Peyer's patch (tissue), 4 donors: ENCODE measurements at regions not wholly inside any gene's neighbourhood (a gene's known extent, or its start where the extent isn't known, plus 50 kb on each side); places are given as distances from the start of the nearest gene placed in this dataset.

ENCODE experiments used
- DNase-seq, 3 donors: peaks; one replicate each; pipeline ENCODE4 v3.0.0-alpha.2; 2017 to 2019
- H3K27ac ChIP-seq, 4 donors: fragments of 200-600 bp; sonication (generic); one replicate each; pipeline ENCODE4 v1.5.1; 2016 to 2019
- H3K27me3 ChIP-seq, 2 donors: fragments of 200-600 bp; sonication (generic); one replicate each; pipeline ENCODE4 v1.5.1; 2019
- H3K36me3 ChIP-seq, 3 donors: fragments of 200-600 bp; sonication (generic); one replicate each; pipeline ENCODE4 v1.5.1; 2016 to 2019
- H3K4me1 ChIP-seq, 4 donors: fragments of 200-600 bp; sonication (generic); one replicate each; pipeline ENCODE4 v1.5.1; 2016 to 2019
- H3K4me3 ChIP-seq, 4 donors: fragments of 200-600 bp; sonication (generic); 1 replicate in 3 of 4; 2 replicates in 1 of 4; pipeline ENCODE4 v1.5.1; 2016 to 2019; ENCODE audit warnings: mild to moderate bottlenecking in 1 of 4
- H3K9me3 ChIP-seq, 4 donors: fragments of 200-600 bp; sonication (generic); one replicate each; pipeline ENCODE4 v1.5.1; 2016 to 2019; ENCODE audit warnings: mild to moderate bottlenecking in 1 of 4
- POLR2A ChIP-seq, 2 donors: fragments of 450-650 bp; IDR thresholded peaks; one replicate each; pipeline ENCODE4 v1.5.1; 2017; ENCODE audit warnings: antibody characterized with exemption in 2 of 2, mild to moderate bottlenecking in 2 of 2, moderate library complexity in 2 of 2
- TF ChIP-seq, protein P1 (sequence below), 6 experiments: fragments of 450-650 bp in 4 of 6; fragments of 200-600 bp in 2 of 6; sonication (generic) in 1 of 6; IDR thresholded peaks; one replicate each; pipeline ENCODE4 v1.5.1; 2017 to 2019; ENCODE audit warnings: antibody characterized with exemption in 6 of 6, mild to moderate bottlenecking in 3 of 6, moderate library complexity in 1 of 6

DNA sequence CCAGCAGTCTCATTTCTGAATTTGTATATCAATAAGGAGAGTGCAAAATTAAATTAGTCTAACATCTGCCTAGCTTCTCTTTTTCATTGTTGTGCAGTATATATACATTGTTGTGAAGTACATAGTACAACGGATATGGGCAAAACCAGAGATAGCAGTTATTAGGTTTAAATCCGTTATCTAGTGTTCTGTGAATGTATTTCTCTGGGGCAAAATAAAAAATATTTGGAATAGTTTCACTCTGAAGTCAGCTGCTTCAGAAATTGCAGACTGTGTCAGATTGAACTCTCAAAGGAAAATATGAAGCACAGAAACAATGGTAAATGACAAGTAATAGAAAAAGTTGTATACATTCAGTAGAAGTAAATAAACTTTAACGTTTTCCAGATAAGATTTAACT is 836.5 kb upstream of the CXADR start:
- Histone ChIP-seq H3K4me3 (no peak overlapping the region), H3K36me3 (no peaks in the 10 kb centered on the region), H3K9me3 (no peaks in the 10 kb centered on the region), H3K27me3 (no peaks in the 10 kb centered on the region), H3K4me1 (no peaks in the 10 kb centered on the region), H3K27ac (no peak overlapping the region)
- no peak for DNase-seq
- TF ChIP-seq POLR2A (IDR thresholded peaks at IDR 0.05): no peak
- TF ChIP-seq, protein P1, sequence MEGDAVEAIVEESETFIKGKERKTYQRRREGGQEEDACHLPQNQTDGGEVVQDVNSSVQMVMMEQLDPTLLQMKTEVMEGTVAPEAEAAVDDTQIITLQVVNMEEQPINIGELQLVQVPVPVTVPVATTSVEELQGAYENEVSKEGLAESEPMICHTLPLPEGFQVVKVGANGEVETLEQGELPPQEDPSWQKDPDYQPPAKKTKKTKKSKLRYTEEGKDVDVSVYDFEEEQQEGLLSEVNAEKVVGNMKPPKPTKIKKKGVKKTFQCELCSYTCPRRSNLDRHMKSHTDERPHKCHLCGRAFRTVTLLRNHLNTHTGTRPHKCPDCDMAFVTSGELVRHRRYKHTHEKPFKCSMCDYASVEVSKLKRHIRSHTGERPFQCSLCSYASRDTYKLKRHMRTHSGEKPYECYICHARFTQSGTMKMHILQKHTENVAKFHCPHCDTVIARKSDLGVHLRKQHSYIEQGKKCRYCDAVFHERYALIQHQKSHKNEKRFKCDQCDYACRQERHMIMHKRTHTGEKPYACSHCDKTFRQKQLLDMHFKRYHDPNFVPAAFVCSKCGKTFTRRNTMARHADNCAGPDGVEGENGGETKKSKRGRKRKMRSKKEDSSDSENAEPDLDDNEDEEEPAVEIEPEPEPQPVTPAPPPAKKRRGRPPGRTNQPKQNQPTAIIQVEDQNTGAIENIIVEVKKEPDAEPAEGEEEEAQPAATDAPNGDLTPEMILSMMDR (IDR thresholded peaks at IDR 0.05): no peak

GRCh38 chr21:16678429-16679160 is 834.2 kb upstream of the CXADR start:
- H3K9me3 ChIP-seq: no peaks in the 10 kb centered on the region

DNA sequence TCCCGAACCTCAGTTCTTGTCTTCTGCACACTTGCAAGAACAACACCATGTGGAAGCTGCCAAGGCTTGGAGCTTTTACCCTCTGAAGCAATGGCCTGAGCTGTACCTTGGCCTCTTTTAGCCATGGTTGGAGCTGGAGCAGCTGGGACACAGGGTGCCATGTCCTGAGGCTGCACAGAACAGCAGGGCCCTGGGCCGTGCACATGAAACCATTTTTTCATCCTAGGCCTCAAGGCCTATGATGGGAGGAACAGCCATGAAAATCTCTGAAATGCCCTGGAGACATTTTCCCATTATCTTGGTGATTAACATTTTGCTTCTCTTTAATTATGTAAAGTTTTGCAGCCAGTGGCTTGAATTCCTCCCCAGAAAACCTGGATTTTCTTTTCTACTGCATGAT is 817.8 kb upstream of the CXADR start:
- DNase-seq: no peak
- TF ChIP-seq POLR2A (IDR thresholded peaks at IDR 0.05): no peak
- TF ChIP-seq, protein P1 (IDR thresholded peaks at IDR 0.05): no peak

More at GRCh38 chr21:16678429-16679160, 834.2 kb upstream of the CXADR start:
- Histone ChIP-seq H3K4me1 (no peaks in the 10 kb centered on the region), H3K27ac (no peak overlapping the region), H3K4me3 (no peak overlapping the region), H3K27me3 (no peaks in the 10 kb centered on the region), H3K36me3 (no peaks in the 10 kb centered on the region)
- no peak for TF ChIP-seq POLR2A (IDR thresholded peaks at IDR 0.05)
- TF ChIP-seq, protein P1 (IDR thresholded peaks at IDR 0.05): no peak
- DNase-seq: no peak

GRCh38 chr21:16707274-16707673 is 805.6 kb upstream of the CXADR start:
- DNase-seq: no peak
- no peaks in the 10 kb centered on the region for H3K27me3 ChIP-seq
- H3K9me3 ChIP-seq: no peaks in the 10 kb centered on the region
- TF ChIP-seq POLR2A (IDR thresholded peaks at IDR 0.05): no peak
- TF ChIP-seq, protein P1 (IDR thresholded peaks at IDR 0.05): no peak
- no peaks in the 10 kb centered on the region for H3K4me1 ChIP-seq
- H3K27ac ChIP-seq: no peak overlapping the region
- no peak overlapping the region for H3K4me3 ChIP-seq
- no peaks in the 10 kb centered on the region for H3K36me3 ChIP-seq

More for the DNA sequence above, 817.8 kb upstream of the CXADR start:
- Histone ChIP-seq H3K27me3 (no peaks in the 10 kb centered on the region), H3K27ac (no peak overlapping the region), H3K4me1 (no peaks in the 10 kb centered on the region), H3K36me3 (no peaks in the 10 kb centered on the region), H3K4me3 (no peak overlapping the region), H3K9me3 (peaks cover 0 to 5% (median 0%) of the 10 kb centered on the region in 4 donors)

DNA sequence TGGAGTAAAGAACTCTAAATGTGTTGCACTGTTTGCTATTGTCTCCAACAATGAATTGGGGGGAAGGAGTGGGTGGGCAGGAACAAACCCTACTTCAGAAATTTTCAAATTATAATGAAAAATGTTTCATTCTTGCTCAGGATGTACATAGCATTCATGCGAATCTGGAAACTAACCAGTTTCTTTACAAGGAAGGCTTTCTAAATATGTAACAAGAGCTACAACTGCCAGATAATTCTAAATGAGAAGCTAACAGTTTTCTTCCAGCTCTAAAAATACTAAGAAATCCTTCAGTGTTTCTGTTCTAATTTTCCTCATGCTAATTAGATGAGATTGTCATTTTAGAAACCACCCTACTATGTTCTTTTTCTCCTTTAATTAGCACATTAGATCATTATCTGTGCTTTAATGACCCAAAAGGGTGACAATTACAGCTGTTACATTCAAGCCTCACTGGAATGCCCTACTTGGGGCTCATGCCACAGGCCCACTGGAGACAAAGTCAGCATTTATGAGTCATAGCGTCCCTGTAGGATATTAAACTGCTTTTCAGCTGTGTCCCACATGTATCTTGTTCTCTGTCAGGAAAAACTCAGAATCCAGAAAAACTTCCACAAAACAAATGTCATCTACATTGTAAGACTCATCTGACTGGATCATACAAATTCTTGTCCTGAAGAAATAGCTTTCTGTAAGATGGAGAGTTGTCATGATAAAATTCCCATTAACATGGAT is 804.6 kb upstream of the CXADR start:
- no peak overlapping the region for H3K27ac ChIP-seq
- DNase-seq: no peak
- no peak overlapping the region for H3K4me3 ChIP-seq
- H3K9me3 ChIP-seq: no peaks in the 10 kb centered on the region
- H3K27me3 ChIP-seq: no peaks in the 10 kb centered on the region
- TF ChIP-seq POLR2A (IDR thresholded peaks at IDR 0.05): no peak
- TF ChIP-seq, protein P1 (IDR thresholded peaks at IDR 0.05): no peak
- no peaks in the 10 kb centered on the region for H3K4me1 ChIP-seq
- H3K36me3 ChIP-seq: no peaks in the 10 kb centered on the region
